GM12878 (cell line): ENCODE measurements at regions not wholly inside any gene's neighbourhood (a gene's known extent, or its start where the extent isn't known, plus 50 kb on each side); places are given as distances from the start of the nearest gene placed in this dataset.

ENCODE experiments used
- ATAC-seq: fragments of 200-7000 bp; cut with Tn5 transposase; 3 replicates; pipeline ENCODE4 v1.9.1; 2020; ENCODE audit warnings: mild to moderate bottlenecking, moderate library complexity
- BruUV-seq: library from RNA; stranded (reverse); fragments of 400-500 nt; replicated peaks from 2 replicates; lab custom pipeline; 2021; lab: Mats Ljungman, UMichigan
- CTCF ChIA-PET: fragments of 300-600 bp; sonication (Branson Sonifier 250); formaldehyde crosslinking; extraction: SDS; loops from one replicate; lab custom pipeline; 2021; ENCODE audit warnings: inconsistent platforms; lab: Yijun Ruan, JAX
- POLR2A ChIA-PET: fragments of 350-600 bp; formaldehyde crosslinking; extraction: SDS; loops from one replicate; lab custom pipeline; 2021; ENCODE audit warnings: inconsistent platforms; lab: Charles Lee
- RAD21 ChIA-PET: fragments of 300-600 bp; sonication (Branson Sonifier 250); formaldehyde crosslinking; loops from one replicate; lab custom pipeline; 2023; ENCODE audit warnings: antibody characterized with exemption; ENCODE audit not compliant: unreplicated experiment; lab: Charles Lee
- SMC1A ChIA-PET: fragments of 300-600 bp; sonication (Branson Sonifier 250); formaldehyde crosslinking; loops from one replicate; lab custom pipeline; 2023; ENCODE audit not compliant: unreplicated experiment, uncharacterized antibody; lab: Charles Lee
- DNase-seq: peaks from one replicate; pipeline ENCODE4 v3.0.0-alpha.2; 2011; ENCODE audit warnings: low read depth, low spot score
- FAIRE-seq: peaks from 3 replicates; lab custom pipeline; 2011; peaks lifted over from hg19 to GRCh38; lab: Jason Lieb, UNC
- H2AFZ ChIP-seq: 2 replicates; pipeline ENCODE4 v1.6.0; 2011; ENCODE audit warnings: low read depth, low read length, control low read depth; ENCODE audit not compliant: control insufficient read depth
- H3K27ac ChIP-seq: 2 replicates; pipeline ENCODE4 v1.5.1; 2011; ENCODE audit warnings: control low read depth; ENCODE audit not compliant: control insufficient read depth, insufficient read depth
- H3K27me3 ChIP-seq, 2 experiments: replicated peaks in 1 of 2; 2 replicates each; pipeline versions ENCODE4 v1.6.0 to v1.6.1; 2011; ENCODE audit warnings: low read length in 1 of 2; ENCODE audit not compliant: control insufficient read depth in 2 of 2, insufficient read depth in 2 of 2
- H3K36me3 ChIP-seq, 2 experiments: 2 replicates each; pipeline ENCODE4 v1.5.1; 2011; ENCODE audit warnings: low read length in 1 of 2; ENCODE audit not compliant: control insufficient read depth in 2 of 2, insufficient read depth in 2 of 2
- H3K4me1 ChIP-seq: 2 replicates; pipeline ENCODE4 v1.6.1; 2011; ENCODE audit warnings: mild to moderate bottlenecking, low read length, moderate library complexity, mixed read lengths; ENCODE audit not compliant: control insufficient read depth, insufficient read depth
- H3K4me2 ChIP-seq: 2 replicates; pipeline ENCODE4 v1.6.0; 2011; ENCODE audit warnings: control low read depth; ENCODE audit not compliant: control insufficient read depth, insufficient read depth
- H3K4me3 ChIP-seq: fragments of 200-600 bp; sonication (generic); 2 replicates; pipeline ENCODE4 v1.5.1; 2016
- H3K79me2 ChIP-seq: 2 replicates; pipeline ENCODE4 v1.6.0; 2011; ENCODE audit warnings: low read length; ENCODE audit not compliant: control insufficient read depth, insufficient read depth
- H3K9ac ChIP-seq: 2 replicates; pipeline ENCODE4 v1.8.0; 2011; ENCODE audit warnings: low read length, control low read depth, mixed read lengths; ENCODE audit not compliant: control insufficient read depth, insufficient read depth
- H3K9me3 ChIP-seq: replicated peaks from 3 replicates; pipeline ENCODE4 v1.5.1; 2011; ENCODE audit warnings: mild to moderate bottlenecking, low read length; ENCODE audit not compliant: control insufficient read depth, insufficient read depth
- H4K20me1 ChIP-seq: 2 replicates; pipeline ENCODE4 v1.6.0; 2011; ENCODE audit not compliant: control insufficient read depth, insufficient read depth
- FOXM1 ChIP-seq: IDR thresholded peaks from 2 replicates; pipeline ENCODE4 v1.6.1; 2012; ENCODE audit warnings: low read depth, mild to moderate bottlenecking, inconsistent platforms, low read length, moderate library complexity
- HSF1 ChIP-seq: fragments of 150-350 bp; IDR thresholded peaks from 2 replicates; pipeline ENCODE4 v1.6.1; 2014; ENCODE audit warnings: mild to moderate bottlenecking, low read depth, low read length
- IRF4 ChIP-seq: IDR thresholded peaks from 2 replicates; pipeline ENCODE4 v1.6.1; 2011; ENCODE audit warnings: low read depth, low read length
- IRF5 ChIP-seq: fragments of 450-650 bp; IDR thresholded peaks from 2 replicates; pipeline ENCODE4 v1.6.1; 2017; ENCODE audit warnings: borderline replicate concordance
- MTA3 ChIP-seq: IDR thresholded peaks from 2 replicates; pipeline ENCODE4 v1.6.1; 2012; ENCODE audit warnings: low read length, inconsistent platforms, borderline replicate concordance
- NFIC ChIP-seq: IDR thresholded peaks from 2 replicates; pipeline ENCODE4 v1.6.1; 2012; ENCODE audit warnings: low read depth, mild to moderate bottlenecking, inconsistent platforms, low read length, moderate library complexity
- NFXL1 ChIP-seq: fragments of 450-650 bp; IDR thresholded peaks from 2 replicates; pipeline ENCODE4 v1.6.1; 2017; ENCODE audit warnings: antibody characterized with exemption, mild to moderate bottlenecking, borderline replicate concordance
- PBX3 ChIP-seq: IDR thresholded peaks from 2 replicates; pipeline ENCODE4 v1.6.1; 2011; ENCODE audit warnings: mild to moderate bottlenecking, low read depth, low read length, moderate library complexity; ENCODE audit not compliant: insufficient replicate concordance
- POLR2AphosphoS5 ChIP-seq: IDR thresholded peaks from 2 replicates; pipeline ENCODE4 v1.6.1; 2011; ENCODE audit warnings: mild to moderate bottlenecking, low read length, inconsistent platforms
- RUNX3 ChIP-seq: IDR thresholded peaks from 2 replicates; pipeline ENCODE4 v1.6.1; 2012; ENCODE audit warnings: low read length, inconsistent platforms
- SIX5 ChIP-seq: IDR thresholded peaks from 2 replicates; pipeline ENCODE4 v1.6.1; 2011; ENCODE audit warnings: mild to moderate bottlenecking, low read depth, low read length, moderate library complexity; ENCODE audit not compliant: severe bottlenecking
- SMAD5 ChIP-seq: IDR thresholded peaks from 2 replicates; pipeline ENCODE4 v1.6.1; 2016; ENCODE audit warnings: antibody characterized with exemption, low read depth
- SPI1 ChIP-seq: IDR thresholded peaks from 2 replicates; pipeline ENCODE4 v1.6.1; 2011; ENCODE audit warnings: low read depth, mild to moderate bottlenecking, low read length, moderate library complexity, borderline replicate concordance; ENCODE audit not compliant: insufficient read depth
- SRF ChIP-seq, 2 experiments: IDR thresholded peaks; 2 replicates each; pipeline ENCODE4 v1.6.1; 2011; ENCODE audit warnings: low read depth in 2 of 2, low read length in 2 of 2, mild to moderate bottlenecking in 1 of 2, moderate library complexity in 1 of 2
- WRNIP1 ChIP-seq: IDR thresholded peaks from 2 replicates; pipeline ENCODE4 v1.6.1; 2011; ENCODE audit warnings: low read depth, low read length, improper control_type of control experiment, borderline replicate concordance
- ZZZ3 ChIP-seq: IDR thresholded peaks from 2 replicates; pipeline ENCODE4 v1.6.1; 2011; ENCODE audit warnings: low read depth; ENCODE audit not compliant: control insufficient read depth, insufficient read length
- WGBS: methylation state at CpG from one replicate; pipeline ENCODE4 v1.1.6; 2016; ENCODE audit warnings: low lambda C conversion rate; ENCODE audit not compliant: insufficient replicate concordance, insufficient coverage; ENCODE audit errors: missing lambda C conversion rate; 5-methylcytosine and 5-hydroxymethylcytosine counted together
- in situ Hi-C: fragments of 300-500 bp; cut with MboI; formaldehyde crosslinking; loops from 9 replicates; pipeline ENCODE4 v1.14.3; 2018; ENCODE audit warnings: mixed read lengths
- intact Hi-C: fragments of 100-400 bp; cut with micrococcal nuclease; formaldehyde crosslinking; loops from one replicate; pipeline ENCODE4 v1.14.2; 2022; ENCODE audit not compliant: unreplicated experiment

GRCh38 chr12:16972923-16973770 is 367.2 kb upstream of the LMO3 start:
- intact Hi-C loops: no loop called here
- FAIRE-seq (no peak), DNase-seq (no peak), ATAC-seq (no peak; the same call in 2 of the 3 replicates)
- H3K9ac ChIP-seq: no peak overlapping the region
- no peak overlapping the region for H3K27ac ChIP-seq
- H3K4me2 ChIP-seq: no peak overlapping the region
- TF ChIP-seq IRF5 (no peak), FOXM1 (no peak), RUNX3 (no peak), PBX3 (no peak), NFXL1 (no peak), SMAD5 (no peak), SIX5 (no peak), SPI1 (no peak), WRNIP1 (no peak), ZZZ3 (no peak), SRF (IDR thresholded peaks at IDR 0.05; ENCODE audit: low read depth in 2 of 2, low read length in 2 of 2) (no peak), POLR2AphosphoS5 (no peak), NFIC (no peak), HSF1 (no peak), MTA3 (no peak), IRF4 (no peak)
- no peaks in the 10 kb centered on the region for H4K20me1 ChIP-seq
- no peaks in the 10 kb centered on the region for H3K36me3 ChIP-seq
- no peaks in the 10 kb centered on the region for H3K9me3 ChIP-seq
- no peaks in the 10 kb centered on the region for H3K4me1 ChIP-seq
- SMC1A ChIA-PET: interaction anchor here (0.8 to 1.4 kb wide), 3 partner anchors 10 to 16 kb away, joined by 3 to 4 read pairs (median 3); no protein-coding TSS in a partner anchor
- POLR2A ChIA-PET: no interaction called here
- H3K27me3 ChIP-seq: no peaks in the 10 kb centered on the region
- BruUV-seq: no TSS peak
- no peak overlapping the region for H3K4me3 ChIP-seq
- H3K79me2 ChIP-seq: no peaks in the 10 kb centered on the region
- in situ Hi-C loops: no loop called here
- WGBS: 36% methylated on average over 5 of the region's 5 CpGs
- RAD21 ChIA-PET: no interaction called here
- no peak overlapping the region for H2AFZ ChIP-seq
- CTCF ChIA-PET: interaction anchor here (1.0 to 1.3 kb wide), 2 partner anchors 13 to 767 kb away, joined by 3 read pairs; no protein-coding TSS in a partner anchor
